Keratinocyte (primary cell): ENCODE measurements at regions not wholly inside any gene's neighbourhood (a gene's known extent, or its start where the extent isn't known, plus 50 kb on each side); places are given as distances from the start of the nearest gene placed in this dataset.

Experiments used
- DNase-seq: peaks from one replicate; pipeline ENCODE4 v3.0.0-alpha.2; 2011; ENCODE audit warnings: low read depth, missing footprints, low spot score
- FAIRE-seq: peaks from 2 replicates; lab custom pipeline; 2011; peaks lifted over from hg19 to GRCh38; lab: Jason Lieb, UNC
- H2AFZ ChIP-seq: 2 replicates; pipeline ENCODE4 v1.6.0; 2012; ENCODE audit warnings: low read length, control low read depth, inconsistent platforms; ENCODE audit not compliant: control insufficient read depth
- H3K27ac ChIP-seq: 2 replicates; pipeline ENCODE4 v1.5.1; 2011; ENCODE audit warnings: low read length; ENCODE audit not compliant: control insufficient read depth, insufficient read depth
- H3K27me3 ChIP-seq: 3 replicates; pipeline ENCODE4 v1.6.0; 2011; ENCODE audit warnings: low read length; ENCODE audit not compliant: control insufficient read depth, insufficient read depth; ENCODE audit errors: extremely low read depth
- H3K36me3 ChIP-seq, 2 experiments: 2 replicates in 1 of 2; 3 replicates in 1 of 2; pipeline ENCODE4 v1.5.1; 2011; ENCODE audit warnings: low read length in 2 of 2, mild to moderate bottlenecking in 1 of 2; ENCODE audit not compliant: control insufficient read depth in 2 of 2, insufficient read depth in 2 of 2; ENCODE audit errors: extremely low read depth in 1 of 2
- H3K4me1 ChIP-seq: 3 replicates; pipeline ENCODE4 v1.5.1; 2011; ENCODE audit warnings: low read length; ENCODE audit not compliant: control insufficient read depth, insufficient read depth; ENCODE audit errors: extremely low read depth
- H3K4me2 ChIP-seq: 3 replicates; pipeline ENCODE4 v1.6.0; 2011; ENCODE audit warnings: low read depth, low read length; ENCODE audit not compliant: control insufficient read depth, insufficient read depth; ENCODE audit errors: extremely low read depth
- H3K4me3 ChIP-seq, 3 experiments: fragments of 200-600 bp in 1 of 3; sonication (generic) in 1 of 3; 2 replicates in 2 of 3; 3 replicates in 1 of 3; pipeline ENCODE4 v1.5.1; 2011 to 2016; ENCODE audit warnings: low read length in 3 of 3, mild to moderate bottlenecking in 3 of 3, control low read depth in 2 of 3, inconsistent platforms in 1 of 3, low read depth in 1 of 3, mixed read lengths in 1 of 3, mixed run types in 1 of 3, moderate library complexity in 1 of 3; ENCODE audit not compliant: control insufficient read depth in 2 of 3, insufficient read depth in 2 of 3; ENCODE audit errors: extremely low read depth in 1 of 3
- H3K79me2 ChIP-seq: 2 replicates; pipeline ENCODE4 v1.6.0; 2012; ENCODE audit warnings: low read length; ENCODE audit not compliant: control insufficient read depth, insufficient read depth
- H3K9ac ChIP-seq: 3 replicates; pipeline ENCODE4 v1.6.0; 2011; ENCODE audit warnings: low read length; ENCODE audit not compliant: control insufficient read depth, insufficient read depth; ENCODE audit errors: extremely low read depth
- H3K9me1 ChIP-seq: 3 replicates; pipeline ENCODE4 v1.6.0; 2011; ENCODE audit warnings: low read length; ENCODE audit not compliant: control insufficient read depth, insufficient read depth; ENCODE audit errors: extremely low read depth
- H3K9me3 ChIP-seq: 2 replicates; pipeline ENCODE4 v1.5.1; 2012; ENCODE audit warnings: low read depth, low read length; ENCODE audit not compliant: control insufficient read depth
- H4K20me1 ChIP-seq: 3 replicates; pipeline ENCODE4 v1.6.0; 2011; ENCODE audit warnings: low read length; ENCODE audit not compliant: control insufficient read depth, insufficient read depth; ENCODE audit errors: extremely low read depth
- CTCF ChIP-seq, 3 experiments: IDR thresholded peaks in 1 of 3; conservative IDR thresholded peaks in 1 of 3; optimal IDR thresholded peaks in 1 of 3; 2 replicates in 2 of 3; 3 replicates in 1 of 3; pipeline versions ENCODE3 to v1.5.1; 2011; ENCODE audit warnings: low read length in 3 of 3, mild to moderate bottlenecking in 3 of 3, moderate library complexity in 2 of 3, control low read depth in 1 of 3, inconsistent platforms in 1 of 3; ENCODE audit not compliant: insufficient read depth in 2 of 3; ENCODE audit errors: extremely low read depth in 1 of 3
- EZH2 ChIP-seq: IDR thresholded peaks from one replicate; pipeline ENCODE4 v1.6.1; 2012; ENCODE audit warnings: inconsistent platforms, mild to moderate bottlenecking, low read length, moderate library complexity
- dilution Hi-C: fragments of 300-500 bp; cut with MboI; formaldehyde crosslinking; loops from one replicate; pipeline ENCODE4 v1.7.0; 2020; ENCODE audit warnings: low sequenced_read_pairs; ENCODE audit not compliant: extremely low pct_ligation_motif_present

GRCh38 chrX:134144231-134144630 lies 92.8 kb upstream of the CCDC160 start:
- no peaks in the 10 kb centered on the region for H3K79me2 ChIP-seq
- no peaks in the 10 kb centered on the region for H3K4me1 ChIP-seq
- no peak overlapping the region for H3K9ac ChIP-seq
- H3K36me3 ChIP-seq = no peaks in the 10 kb centered on the region
- FAIRE-seq (no peak), DNase-seq (no peak)
- dilution Hi-C loops = no loop called here
- H3K27ac ChIP-seq = no peak overlapping the region
- peaks cover 2% of the 10 kb centered on the region for H3K27me3 ChIP-seq
- no peak overlapping the region for H3K4me3 ChIP-seq
- TF ChIP-seq EZH2 (no peak), CTCF (optimal IDR thresholded peaks at IDR 0.05 in 1 of 3, IDR thresholded peaks at IDR 0.05 in 1 of 3, conservative IDR thresholded peaks at IDR 0.05 in 1 of 3; ENCODE audit: extremely low read depth in 1 of 3, insufficient read depth in 2 of 3, low read length in 3 of 3) (peak in 2 of 3 experiments; percentile 27 to 49)
- H2AFZ ChIP-seq = no peak overlapping the region
- H3K9me1 ChIP-seq = no peaks in the 10 kb centered on the region
- H4K20me1 ChIP-seq = no peaks in the 10 kb centered on the region
- no peaks in the 10 kb centered on the region for H3K9me3 ChIP-seq
- H3K4me2 ChIP-seq = no peak overlapping the region

- H3K36me3 ChIP-seq = no peaks in the 10 kb centered on the region
- H3K9me3 ChIP-seq = no peaks in the 10 kb centered on the region
- TF ChIP-seq CTCF (optimal IDR thresholded peaks at IDR 0.05 in 1 of 3, IDR thresholded peaks at IDR 0.05 in 1 of 3, conservative IDR thresholded peaks at IDR 0.05 in 1 of 3; ENCODE audit: extremely low read depth in 1 of 3, insufficient read depth in 2 of 3, low read length in 3 of 3) = no peak
- TF ChIP-seq EZH2 = no peak
- no peak overlapping the region for H3K27ac ChIP-seq
- no peak overlapping the region for H2AFZ ChIP-seq
- H3K27me3 ChIP-seq = no peaks in the 10 kb centered on the region
- no peak overlapping the region for H3K4me2 ChIP-seq
- FAIRE-seq (no peak), DNase-seq (no peak)
- no peaks in the 10 kb centered on the region for H3K79me2 ChIP-seq
- H3K4me3 ChIP-seq = no peak overlapping the region
- dilution Hi-C loops = no loop called here
- H3K4me1 ChIP-seq = no peaks in the 10 kb centered on the region
- H3K9me1 ChIP-seq = no peaks in the 10 kb centered on the region
- no peaks in the 10 kb centered on the region for H4K20me1 ChIP-seq
- H3K9ac ChIP-seq = no peak overlapping the region
Measured at GRCh38 chrX:134146493-134146892, 90.5 kb upstream of the CCDC160 start.
